HepG2 (cell line): ENCODE measurements at regions not wholly inside any gene's neighbourhood (a gene's known extent, or its start where the extent isn't known, plus 50 kb on each side); places are given as distances from the start of the nearest gene placed in this dataset.

Experiments used
- ATF7 ChIP-seq, 2 experiments: fragments of 450-650 bp in 1 of 2; sonication (generic) in 1 of 2; formaldehyde crosslinking in 1 of 2; IDR thresholded peaks; 2 replicates each; pipeline versions ENCODE4 v1.4.0 to v1.6.1; 2016 to 2020; ENCODE audit warnings: antibody characterized with exemption in 1 of 2, mild to moderate bottlenecking in 1 of 2, missing genetic modification reagents in 1 of 2
- TAF1 ChIP-seq: sonication (generic); formaldehyde crosslinking; IDR thresholded peaks from 2 replicates; pipeline ENCODE4 v1.4.0; 2020; ENCODE audit warnings: missing genetic modification reagents
- ZKSCAN1 ChIP-seq: fragments of 150-350 bp; IDR thresholded peaks from 2 replicates; pipeline ENCODE4 v1.6.1; 2014; ENCODE audit warnings: low read length
- ZMAT5 ChIP-seq: sonication (generic); formaldehyde crosslinking; IDR thresholded peaks from 2 replicates; pipeline ENCODE4 v1.5.0; 2020; ENCODE audit warnings: mild to moderate bottlenecking, low read depth, missing genetic modification reagents, borderline replicate concordance
- ZNF253 ChIP-seq: sonication (generic); formaldehyde crosslinking; IDR thresholded peaks from 2 replicates; pipeline ENCODE4 v1.8.0; 2022; ENCODE audit warnings: mild to moderate bottlenecking, missing genetic modification reagents, borderline replicate concordance
- ZNF329 ChIP-seq: sonication (generic); formaldehyde crosslinking; IDR thresholded peaks from 2 replicates; pipeline ENCODE4 v1.9.0; 2021; ENCODE audit warnings: low read depth, mild to moderate bottlenecking, missing genetic modification reagents
- TF ChIP-seq, protein P1 (sequence below): sonication (generic); formaldehyde crosslinking; IDR thresholded peaks from 2 replicates; pipeline ENCODE4 v1.5.0; 2020; ENCODE audit warnings: mild to moderate bottlenecking, missing genetic modification reagents, moderate library complexity

- TF ChIP-seq, protein P1, sequence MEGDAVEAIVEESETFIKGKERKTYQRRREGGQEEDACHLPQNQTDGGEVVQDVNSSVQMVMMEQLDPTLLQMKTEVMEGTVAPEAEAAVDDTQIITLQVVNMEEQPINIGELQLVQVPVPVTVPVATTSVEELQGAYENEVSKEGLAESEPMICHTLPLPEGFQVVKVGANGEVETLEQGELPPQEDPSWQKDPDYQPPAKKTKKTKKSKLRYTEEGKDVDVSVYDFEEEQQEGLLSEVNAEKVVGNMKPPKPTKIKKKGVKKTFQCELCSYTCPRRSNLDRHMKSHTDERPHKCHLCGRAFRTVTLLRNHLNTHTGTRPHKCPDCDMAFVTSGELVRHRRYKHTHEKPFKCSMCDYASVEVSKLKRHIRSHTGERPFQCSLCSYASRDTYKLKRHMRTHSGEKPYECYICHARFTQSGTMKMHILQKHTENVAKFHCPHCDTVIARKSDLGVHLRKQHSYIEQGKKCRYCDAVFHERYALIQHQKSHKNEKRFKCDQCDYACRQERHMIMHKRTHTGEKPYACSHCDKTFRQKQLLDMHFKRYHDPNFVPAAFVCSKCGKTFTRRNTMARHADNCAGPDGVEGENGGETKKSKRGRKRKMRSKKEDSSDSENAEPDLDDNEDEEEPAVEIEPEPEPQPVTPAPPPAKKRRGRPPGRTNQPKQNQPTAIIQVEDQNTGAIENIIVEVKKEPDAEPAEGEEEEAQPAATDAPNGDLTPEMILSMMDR (CRISPR knock-in tag) = no peak
- TF ChIP-seq ATF7 (IDR thresholded peaks at IDR 0.05) (no peak), ATF7 (CRISPR knock-in tag; IDR thresholded peaks at IDR 0.05) (no peak), ZMAT5 (CRISPR knock-in tag) (no peak), ZNF253 (no peak), ZNF329 (CRISPR knock-in tag) (no peak), TAF1 (no peak), ZKSCAN1 (no peak)
Observed at GRCh38 chr3:184461219-184461618, 81.4 kb downstream of the CHRD start.
